HG03575 (cell line): ENCODE measurements at regions not wholly inside any gene's neighbourhood (a gene's known extent, or its start where the extent isn't known, plus 50 kb on each side); places are given as distances from the start of the nearest gene placed in this dataset.
"Not testable (repeated sequence)": the region's sequence is repeated elsewhere in the genome, so short reads cannot be mapped to it uniquely, and the experiment has no call there.

Experiments
- ATAC-seq: cut with Tn5 transposase; IDR thresholded peaks from one replicate; pipeline ENCODE4 v1.9.1; 2021; ENCODE audit not compliant: unreplicated experiment, insufficient number of reproducible peaks, low FRiP score; ENCODE audit errors: extremely low read depth

- not testable (repeated sequence) for ATAC-seq
Measured at GRCh38 chr20:26373066-26373465, 676.4 kb upstream of the ZNF337 start.

GRCh38 chr20:26354511-26354910 lies 657.9 kb upstream of the ZNF337 start:
- no peak for ATAC-seq

GRCh38 chr20:26347396-26347795 lies 650.7 kb upstream of the ZNF337 start:
- ATAC-seq, result no peak

- ATAC-seq, result not testable (repeated sequence)
Measured at GRCh38 chr20:26340460-26341065, 643.9 kb upstream of the ZNF337 start.

- no peak for ATAC-seq
Measured at GRCh38 chr20:26324177-26324576, 627.5 kb upstream of the ZNF337 start.

GRCh38 chr20:26315054-26315453 lies 618.4 kb upstream of the ZNF337 start:
- ATAC-seq, result no peak

- not testable (repeated sequence) for ATAC-seq
Measured at GRCh38 chr20:26309720-26310119, 613.1 kb upstream of the ZNF337 start.

- ATAC-seq, result no peak
Measured at GRCh38 chr20:26308961-26309360, 612.3 kb upstream of the ZNF337 start.

- no peak for ATAC-seq
Measured at GRCh38 chr20:26295006-26295405, 598.4 kb upstream of the ZNF337 start.

- not testable (repeated sequence) for ATAC-seq
Measured at GRCh38 chr20:26288379-26289061, 591.9 kb upstream of the ZNF337 start.

GRCh38 chr20:26279238-26279637 lies 582.6 kb upstream of the ZNF337 start:
- ATAC-seq, result no peak

- no peak for ATAC-seq
Measured at GRCh38 chr20:26277339-26277738, 580.7 kb upstream of the ZNF337 start.

GRCh38 chr20:26276554-26277210 lies 580.0 kb upstream of the ZNF337 start:
- no peak for ATAC-seq

- ATAC-seq, result not testable (repeated sequence)
Measured at GRCh38 chr20:26268762-26269161, 572.1 kb upstream of the ZNF337 start.

- not testable (repeated sequence) for ATAC-seq
Measured at GRCh38 chr20:26260925-26261324, 564.3 kb upstream of the ZNF337 start.

GRCh38 chr20:26252311-26252975 lies 555.8 kb upstream of the ZNF337 start:
- ATAC-seq, result not testable (repeated sequence)

GRCh38 chr20:26251376-26251775 lies 554.7 kb upstream of the ZNF337 start:
- not testable (repeated sequence) for ATAC-seq

GRCh38 chr20:26250249-26251114 lies 553.8 kb upstream of the ZNF337 start:
- not testable (repeated sequence) for ATAC-seq

GRCh38 chr20:26243731-26244130 lies 547.1 kb upstream of the ZNF337 start:
- no peak for ATAC-seq
